HG03045 (cell line): ENCODE measurements at regions not wholly inside any gene's neighbourhood (a gene's known extent, or its start where the extent isn't known, plus 50 kb on each side); places are given as distances from the start of the nearest gene placed in this dataset.

ENCODE experiments used
- ATAC-seq: cut with Tn5 transposase; IDR thresholded peaks from one replicate; pipeline ENCODE4 v1.9.1; 2021; ENCODE audit warnings: mild to moderate bottlenecking, moderate library complexity; ENCODE audit not compliant: unreplicated experiment

- ATAC-seq = no peak
Measured at GRCh38 chr9:26191711-26192110, 513.5 kb upstream of the TUSC1 start.

GRCh38 chr9:26181836-26182235, 503.6 kb upstream of the TUSC1 start:
- ATAC-seq = no peak

GRCh38 chr9:26176628-26177027, 498.4 kb upstream of the TUSC1 start:
- ATAC-seq = no peak

- no peak for ATAC-seq
Measured at GRCh38 chr9:26175264-26175663, 497.0 kb upstream of the TUSC1 start.

GRCh38 chr9:26172301-26172700, 494.1 kb upstream of the TUSC1 start:
- no peak for ATAC-seq

- no peak for ATAC-seq
Measured at GRCh38 chr9:26171691-26172090, 493.4 kb upstream of the TUSC1 start.

- ATAC-seq = no peak
Measured at GRCh38 chr9:26170190-26170589, 491.9 kb upstream of the TUSC1 start.

- ATAC-seq = no peak
Measured at GRCh38 chr9:26169708-26170107, 491.5 kb upstream of the TUSC1 start.

- ATAC-seq = no peak
Measured at GRCh38 chr9:26166537-26166936, 488.3 kb upstream of the TUSC1 start.

GRCh38 chr9:26165426-26165825, 487.2 kb upstream of the TUSC1 start:
- ATAC-seq = no peak

GRCh38 chr9:26163931-26164330, 485.7 kb upstream of the TUSC1 start:
- no peak for ATAC-seq

GRCh38 chr9:26159575-26160392, 481.5 kb upstream of the TUSC1 start:
- ATAC-seq = no peak

- no peak for ATAC-seq
Measured at GRCh38 chr9:26158631-26159150, 480.4 kb upstream of the TUSC1 start.

- peak; percentile 83 for ATAC-seq
Measured at GRCh38 chr9:26157411-26157810, 479.2 kb upstream of the TUSC1 start.

- ATAC-seq = no peak
Measured at GRCh38 chr9:26152350-26152749, 474.1 kb upstream of the TUSC1 start.

GRCh38 chr9:26148128-26148527, 469.9 kb upstream of the TUSC1 start:
- ATAC-seq = no peak

- no peak for ATAC-seq
Measured at GRCh38 chr9:26145938-26146337, 467.7 kb upstream of the TUSC1 start.

GRCh38 chr9:26142631-26143030, 464.4 kb upstream of the TUSC1 start:
- ATAC-seq = no peak

GRCh38 chr9:26142201-26142600, 464.0 kb upstream of the TUSC1 start:
- no peak for ATAC-seq

GRCh38 chr9:26133537-26133936, 455.3 kb upstream of the TUSC1 start:
- ATAC-seq = no peak

- ATAC-seq = no peak
Measured at GRCh38 chr9:26132746-26133312, 454.6 kb upstream of the TUSC1 start.

- no peak for ATAC-seq
Measured at GRCh38 chr9:26131886-26132285, 453.6 kb upstream of the TUSC1 start.
